GM10266 (cell line): ENCODE measurements at regions not wholly inside any gene's neighbourhood (a gene's known extent, or its start where the extent isn't known, plus 50 kb on each side); places are given as distances from the start of the nearest gene placed in this dataset.

Experiments
- DNase-seq: peaks from one replicate; pipeline ENCODE4 v3.0.0; 2012; ENCODE audit errors: extremely low spot score
- CTCF ChIP-seq: IDR thresholded peaks from 2 replicates; pipeline ENCODE4 v1.5.1; 2012; ENCODE audit warnings: mild to moderate bottlenecking, low read depth; ENCODE audit not compliant: control insufficient read depth, insufficient read depth; ENCODE audit errors: missing control alignments

DNA sequence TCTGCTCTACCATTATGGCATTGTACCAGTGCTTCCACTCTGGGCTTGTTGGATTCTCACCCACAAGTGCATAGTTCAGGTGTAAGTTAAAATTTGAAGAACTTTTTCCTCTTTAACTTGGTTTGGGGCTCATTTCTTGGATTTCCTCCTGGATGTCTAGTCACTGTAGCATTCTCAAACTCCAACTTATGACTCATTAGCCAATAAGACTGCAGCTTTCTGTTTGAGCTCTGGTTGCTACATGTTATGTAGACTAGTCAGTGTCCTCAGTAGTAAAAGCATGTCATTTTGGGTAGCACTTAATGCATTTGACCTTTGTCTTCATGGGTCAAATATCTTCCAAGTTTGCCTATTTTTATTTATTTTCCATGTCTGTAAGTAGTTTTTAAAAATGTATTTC lies 790.8 kb downstream of the BRINP1 start:
- TF ChIP-seq CTCF = no peak
- DNase-seq = no peak

DNA sequence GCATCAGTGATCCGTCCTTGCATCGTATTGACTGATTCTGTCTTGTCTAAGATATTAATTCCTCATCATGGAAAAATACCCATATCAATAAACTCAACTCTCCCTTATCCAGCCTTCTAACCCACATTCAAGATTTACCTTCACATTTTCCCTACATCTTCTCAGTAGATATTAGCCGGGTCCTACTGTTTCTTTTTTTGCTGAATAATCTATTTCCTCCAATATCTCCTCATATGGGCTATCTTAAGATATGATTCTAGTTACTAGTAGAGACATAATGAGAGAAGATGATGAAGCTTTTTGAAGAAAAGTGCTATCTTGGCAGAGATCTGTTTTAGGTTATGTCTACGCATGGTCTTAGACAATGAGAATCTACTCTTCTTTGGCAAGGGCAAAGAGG lies 785.8 kb downstream of the BRINP1 start:
- TF ChIP-seq CTCF = no peak
- no peak for DNase-seq

DNA sequence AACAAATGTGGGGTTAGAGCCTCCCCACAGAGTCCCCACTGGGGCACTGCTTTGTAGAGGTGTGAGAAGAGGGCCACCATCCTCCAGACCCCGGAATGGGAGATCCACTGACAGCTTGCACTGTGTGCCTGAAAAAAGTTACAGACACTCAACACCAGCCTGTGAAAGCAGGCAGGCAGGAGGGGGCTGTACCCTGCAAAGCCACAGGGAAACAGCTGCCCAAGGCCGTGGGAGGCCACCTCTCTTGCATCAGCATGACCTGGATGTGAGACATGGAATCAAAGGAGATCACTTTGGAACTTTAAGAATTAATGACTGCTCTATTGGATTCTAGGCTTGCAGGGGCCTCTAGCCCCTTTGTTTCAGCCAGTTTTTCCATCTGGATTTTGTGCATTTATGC lies 782.3 kb downstream of the BRINP1 start:
- no peak for DNase-seq
- no peak for TF ChIP-seq CTCF

DNA sequence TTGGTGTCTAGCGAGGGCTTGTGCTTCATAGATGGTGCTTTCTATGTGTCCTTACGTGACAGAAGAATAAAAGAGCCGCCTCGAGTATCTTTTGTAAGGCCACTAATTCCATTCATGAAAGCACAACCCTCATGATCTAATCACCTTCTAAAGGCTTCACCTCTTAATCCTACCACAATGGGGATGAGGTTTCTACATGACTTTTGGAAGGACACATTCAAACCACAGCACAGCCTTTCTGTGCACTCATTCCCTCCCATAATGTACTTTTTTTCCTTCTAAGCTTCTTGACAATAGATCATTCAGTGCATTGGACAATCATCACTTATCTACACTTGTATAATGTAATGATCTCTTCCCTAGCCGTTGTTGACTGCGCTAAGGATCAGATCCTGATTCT lies 774.8 kb downstream of the BRINP1 start:
- no peak for TF ChIP-seq CTCF
- DNase-seq = no peak

- DNase-seq = no peak
- peak; percentile 28 for TF ChIP-seq CTCF
These were observed 773.4 kb downstream of the BRINP1 start for GRCh38 chr9:118595719-118596305.

GRCh38 chr9:118596374-118597015 lies 772.7 kb downstream of the BRINP1 start:
- no peak for DNase-seq
- TF ChIP-seq CTCF = no peak

GRCh38 chr9:118606668-118607067 lies 762.6 kb downstream of the BRINP1 start:
- no peak for DNase-seq
- no peak for TF ChIP-seq CTCF
